AG10803 (cell line): ENCODE measurements at regions not wholly inside any gene's neighbourhood (a gene's known extent, or its start where the extent isn't known, plus 50 kb on each side); places are given as distances from the start of the nearest gene placed in this dataset.

Experiments used
- DNase-seq: peaks from one replicate; pipeline ENCODE4 v3.0.0; 2010; ENCODE audit warnings: low read depth
- H3K4me3 ChIP-seq: 2 replicates; pipeline ENCODE4 v1.5.1; 2011; ENCODE audit warnings: mild to moderate bottlenecking, low read length, control low read depth
- CTCF ChIP-seq: conservative IDR thresholded peaks from 2 replicates; pipeline ENCODE4 v1.5.1; 2011; ENCODE audit warnings: mild to moderate bottlenecking, low read length, control low read depth, inconsistent platforms

- H3K4me3 ChIP-seq: no peak overlapping the region
- DNase-seq: no peak
- no peak for TF ChIP-seq CTCF
These were observed 82.8 kb downstream of the C11orf91 start for GRCh38 chr11:33617672-33618350.

- no peak for TF ChIP-seq CTCF
- no peak overlapping the region for H3K4me3 ChIP-seq
- peak; percentile 32 for DNase-seq
These were observed 84.1 kb downstream of the C11orf91 start for GRCh38 chr11:33616552-33616951.

- DNase-seq: peak; percentile 12
- TF ChIP-seq CTCF: no peak
- H3K4me3 ChIP-seq: no peak overlapping the region
These were observed 84.9 kb downstream of the C11orf91 start for GRCh38 chr11:33615751-33616150.

- no peak overlapping the region for H3K4me3 ChIP-seq
- no peak for TF ChIP-seq CTCF
- DNase-seq: no peak
These were observed 87.2 kb downstream of the C11orf91 start for GRCh38 chr11:33613404-33613803.

GRCh38 chr11:33610903-33611302, 89.7 kb downstream of the C11orf91 start:
- no peak for DNase-seq
- H3K4me3 ChIP-seq: no peak overlapping the region
- TF ChIP-seq CTCF: no peak

- TF ChIP-seq CTCF: no peak
These were observed 92.2 kb downstream of the C11orf91 start for GRCh38 chr11:33608386-33608785.

GRCh38 chr11:33606762-33607161, 93.9 kb downstream of the C11orf91 start:
- no peak overlapping the region for H3K4me3 ChIP-seq
- DNase-seq: no peak
- TF ChIP-seq CTCF: no peak

More at GRCh38 chr11:33608386-33608785, 92.2 kb downstream of the C11orf91 start:
- no peak for DNase-seq
- no peak overlapping the region for H3K4me3 ChIP-seq
